Smooth muscle cell (in vitro differentiated cells): ENCODE measurements at regions not wholly inside any gene's neighbourhood (a gene's known extent, or its start where the extent isn't known, plus 50 kb on each side); places are given as distances from the start of the nearest gene placed in this dataset.

ENCODE experiments used
- DNase-seq: peaks from one replicate; lab custom pipeline; 2025; ENCODE audit not compliant: unreplicated experiment; lab: John Stamatoyannopoulos, UW
- H2AFZ ChIP-seq: fragments of 200-600 bp; sonication (generic); 2 replicates; pipeline ENCODE4 v1.6.0; 2016; ENCODE audit warnings: antibody characterized with exemption, low read depth, mild to moderate bottlenecking
- H3F3A ChIP-seq: fragments of 200-600 bp; sonication (generic); 2 replicates; pipeline ENCODE4 v1.6.0; 2017; ENCODE audit warnings: antibody characterized with exemption, low read depth
- H3K27ac ChIP-seq: fragments of 200-600 bp; sonication (generic); 2 replicates; pipeline ENCODE4 v1.5.1; 2016; ENCODE audit warnings: low read depth, mild to moderate bottlenecking
- H3K27me3 ChIP-seq: fragments of 200-600 bp; sonication (generic); 2 replicates; pipeline ENCODE4 v1.6.1; 2016; ENCODE audit warnings: low read depth, mild to moderate bottlenecking
- H3K36me3 ChIP-seq: fragments of 200-600 bp; sonication (generic); 2 replicates; pipeline ENCODE4 v1.5.1; 2016; ENCODE audit warnings: low read depth
- H3K4me1 ChIP-seq: fragments of 200-600 bp; sonication (generic); 2 replicates; pipeline ENCODE4 v1.5.1; 2016; ENCODE audit warnings: low read depth
- H3K4me2 ChIP-seq: fragments of 200-600 bp; sonication (generic); 2 replicates; pipeline ENCODE4 v1.6.0; 2016; ENCODE audit warnings: mild to moderate bottlenecking
- H3K4me3 ChIP-seq: fragments of 200-600 bp; sonication (generic); 2 replicates; pipeline ENCODE4 v1.5.1; 2016; ENCODE audit warnings: mild to moderate bottlenecking
- H3K79me2 ChIP-seq: fragments of 200-600 bp; sonication (generic); 2 replicates; pipeline ENCODE4 v1.6.0; 2016; ENCODE audit warnings: low read depth, mild to moderate bottlenecking
- H3K9ac ChIP-seq: fragments of 200-600 bp; sonication (generic); 2 replicates; pipeline ENCODE4 v1.6.0; 2016; ENCODE audit warnings: low read depth
- H3K9me3 ChIP-seq: fragments of 200-600 bp; sonication (generic); replicated peaks from 2 replicates; pipeline ENCODE4 v1.5.1; 2016; ENCODE audit warnings: low read depth
- H4K20me1 ChIP-seq: fragments of 200-600 bp; sonication (generic); 2 replicates; pipeline ENCODE4 v1.6.0; 2016; ENCODE audit warnings: low read depth
- WGBS: methylation state at CpG from one replicate; pipeline ENCODE4 v1.1.7; 2016; ENCODE audit warnings: low lambda C conversion rate; 5-methylcytosine and 5-hydroxymethylcytosine counted together
- TF ChIP-seq, protein P1 (sequence below): fragments of 200-600 bp; sonication (generic); IDR thresholded peaks from 2 replicates; pipeline ENCODE4 v1.5.1; 2017; ENCODE audit warnings: borderline replicate concordance, mild to moderate bottlenecking, antibody characterized with exemption; ENCODE audit not compliant: insufficient read depth, poor library complexity, severe bottlenecking

DNA sequence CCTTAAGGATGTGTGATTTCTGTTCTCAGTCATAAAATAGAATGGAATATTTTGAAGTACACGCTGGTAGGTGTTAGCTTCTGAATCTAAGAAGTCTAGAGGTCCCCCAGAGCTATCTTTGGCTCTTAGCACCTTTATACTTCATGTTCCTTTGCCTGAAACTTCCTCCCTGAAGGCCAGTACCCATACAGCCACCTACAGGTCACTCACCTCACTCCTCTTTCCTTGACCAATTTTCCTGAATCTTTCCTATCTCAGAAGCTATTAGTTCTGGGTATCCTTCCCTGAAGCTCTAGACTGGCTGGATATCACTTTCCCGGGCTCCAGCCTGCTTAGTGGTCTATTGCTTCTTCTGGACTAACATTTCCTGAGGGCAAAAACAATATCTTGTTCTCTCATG is 93.4 kb upstream of the EDNRB start:
- Histone ChIP-seq H3K9ac (no peak overlapping the region), H3K4me3 (no peak overlapping the region), H3K27me3 (no peaks in the 10 kb centered on the region), H3K27ac (no peak overlapping the region), H3K79me2 (no peaks in the 10 kb centered on the region), H3K4me2 (no peak overlapping the region), H3F3A (no peaks in the 10 kb centered on the region), H4K20me1 (no peaks in the 10 kb centered on the region), H3K9me3 (no peaks in the 10 kb centered on the region), H3K4me1 (no peaks in the 10 kb centered on the region), H3K36me3 (no peaks in the 10 kb centered on the region), H2AFZ (no peak overlapping the region)
- no peak for DNase-seq
- WGBS = 88% methylated on average over 2 of the region's 2 CpGs
- TF ChIP-seq, protein P1, sequence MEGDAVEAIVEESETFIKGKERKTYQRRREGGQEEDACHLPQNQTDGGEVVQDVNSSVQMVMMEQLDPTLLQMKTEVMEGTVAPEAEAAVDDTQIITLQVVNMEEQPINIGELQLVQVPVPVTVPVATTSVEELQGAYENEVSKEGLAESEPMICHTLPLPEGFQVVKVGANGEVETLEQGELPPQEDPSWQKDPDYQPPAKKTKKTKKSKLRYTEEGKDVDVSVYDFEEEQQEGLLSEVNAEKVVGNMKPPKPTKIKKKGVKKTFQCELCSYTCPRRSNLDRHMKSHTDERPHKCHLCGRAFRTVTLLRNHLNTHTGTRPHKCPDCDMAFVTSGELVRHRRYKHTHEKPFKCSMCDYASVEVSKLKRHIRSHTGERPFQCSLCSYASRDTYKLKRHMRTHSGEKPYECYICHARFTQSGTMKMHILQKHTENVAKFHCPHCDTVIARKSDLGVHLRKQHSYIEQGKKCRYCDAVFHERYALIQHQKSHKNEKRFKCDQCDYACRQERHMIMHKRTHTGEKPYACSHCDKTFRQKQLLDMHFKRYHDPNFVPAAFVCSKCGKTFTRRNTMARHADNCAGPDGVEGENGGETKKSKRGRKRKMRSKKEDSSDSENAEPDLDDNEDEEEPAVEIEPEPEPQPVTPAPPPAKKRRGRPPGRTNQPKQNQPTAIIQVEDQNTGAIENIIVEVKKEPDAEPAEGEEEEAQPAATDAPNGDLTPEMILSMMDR = no peak

DNA sequence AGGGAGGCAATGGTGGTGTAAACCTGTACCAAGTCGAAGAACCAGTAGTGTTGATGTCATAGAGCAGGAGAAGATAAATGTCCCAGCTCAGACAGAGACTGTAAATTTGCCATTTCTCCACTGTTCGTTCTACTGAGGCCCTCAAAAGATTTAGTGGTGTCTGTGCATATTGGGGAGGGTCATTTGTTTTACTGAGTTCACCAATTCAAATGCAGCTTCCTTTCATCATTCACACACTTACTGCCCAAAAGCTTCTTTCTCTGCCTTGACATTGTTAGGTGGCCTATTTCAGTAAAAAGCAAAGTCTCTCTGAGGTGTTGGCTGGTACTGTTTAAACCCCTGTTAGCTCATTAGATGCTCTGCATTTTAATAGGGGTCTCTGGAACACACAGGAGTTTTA is 86.2 kb upstream of the EDNRB start:
- Histone ChIP-seq H2AFZ (no peak overlapping the region), H3K27me3 (no peaks in the 10 kb centered on the region), H3K36me3 (no peaks in the 10 kb centered on the region), H3K27ac (no peak overlapping the region), H3K9ac (no peak overlapping the region), H3K4me2 (no peak overlapping the region), H3F3A (no peaks in the 10 kb centered on the region), H3K79me2 (no peaks in the 10 kb centered on the region), H4K20me1 (no peaks in the 10 kb centered on the region), H3K9me3 (no peaks in the 10 kb centered on the region), H3K4me3 (no peak overlapping the region), H3K4me1 (no peaks in the 10 kb centered on the region)
- no peak for DNase-seq
- TF ChIP-seq, protein P1 = no peak
- WGBS = 83% methylated on average over 2 of the region's 2 CpGs

DNA sequence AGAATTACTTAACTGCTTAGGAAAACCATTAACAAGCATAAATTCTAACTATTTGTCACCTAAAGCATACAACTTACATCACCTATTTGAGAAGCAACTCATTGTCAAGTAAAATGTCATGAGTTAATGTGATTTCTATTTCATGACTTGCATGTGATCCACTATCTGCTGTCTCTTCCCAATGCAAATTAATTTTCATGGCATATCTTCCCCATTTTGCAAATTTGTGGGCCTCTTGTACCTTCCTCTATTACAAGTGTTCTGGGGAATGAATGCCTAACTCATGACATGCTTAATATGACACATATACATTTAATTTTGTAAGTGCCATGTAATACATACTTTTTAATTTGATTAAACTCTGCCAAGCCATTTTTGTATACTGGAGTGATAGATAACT is 81.1 kb upstream of the EDNRB start:
- Histone ChIP-seq H3F3A (no peaks in the 10 kb centered on the region), H3K4me3 (no peak overlapping the region), H3K27ac (no peak overlapping the region), H3K9me3 (no peaks in the 10 kb centered on the region), H2AFZ (no peak overlapping the region), H3K36me3 (no peaks in the 10 kb centered on the region), H3K27me3 (no peaks in the 10 kb centered on the region), H3K9ac (no peak overlapping the region), H4K20me1 (no peaks in the 10 kb centered on the region), H3K4me1 (no peaks in the 10 kb centered on the region), H3K4me2 (no peak overlapping the region), H3K79me2 (no peaks in the 10 kb centered on the region)
- TF ChIP-seq, protein P1 = no peak
- DNase-seq = no peak

DNA sequence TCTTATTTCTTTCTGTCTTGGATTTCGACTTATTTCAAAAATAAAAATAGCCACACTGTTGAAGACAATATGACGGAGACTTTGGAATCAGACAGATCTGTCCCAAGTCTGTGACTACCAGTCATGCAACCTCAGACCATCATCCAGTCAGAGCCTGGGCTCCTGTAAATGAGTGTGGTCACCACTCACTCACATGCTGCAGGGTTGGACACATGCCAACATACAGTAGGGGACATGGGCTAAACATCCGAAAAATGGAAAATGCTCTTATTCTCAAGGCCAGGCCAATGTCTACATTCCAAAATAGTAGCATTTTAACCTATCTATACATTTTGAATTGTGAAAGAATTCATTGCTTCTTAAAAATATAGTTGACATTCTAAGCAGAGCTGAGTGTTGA is 75.5 kb upstream of the EDNRB start:
- Histone ChIP-seq H2AFZ (no peak overlapping the region), H3K27ac (no peak overlapping the region), H3K9ac (no peak overlapping the region), H3K4me3 (no peak overlapping the region), H4K20me1 (no peaks in the 10 kb centered on the region), H3K36me3 (no peaks in the 10 kb centered on the region), H3K27me3 (no peaks in the 10 kb centered on the region), H3K4me2 (no peak overlapping the region), H3K9me3 (no peaks in the 10 kb centered on the region), H3K79me2 (no peaks in the 10 kb centered on the region), H3K4me1 (no peaks in the 10 kb centered on the region), H3F3A (no peaks in the 10 kb centered on the region)
- DNase-seq = no peak
- 77% methylated on average over 3 of the region's 3 CpGs for WGBS
- TF ChIP-seq, protein P1 = no peak
